ENCODE measurements at regions not wholly inside any gene's neighbourhood (a gene's known extent, or its start where the extent isn't known, plus 50 kb on each side); places are given as distances from the start of the nearest gene placed in this dataset.

DNA sequence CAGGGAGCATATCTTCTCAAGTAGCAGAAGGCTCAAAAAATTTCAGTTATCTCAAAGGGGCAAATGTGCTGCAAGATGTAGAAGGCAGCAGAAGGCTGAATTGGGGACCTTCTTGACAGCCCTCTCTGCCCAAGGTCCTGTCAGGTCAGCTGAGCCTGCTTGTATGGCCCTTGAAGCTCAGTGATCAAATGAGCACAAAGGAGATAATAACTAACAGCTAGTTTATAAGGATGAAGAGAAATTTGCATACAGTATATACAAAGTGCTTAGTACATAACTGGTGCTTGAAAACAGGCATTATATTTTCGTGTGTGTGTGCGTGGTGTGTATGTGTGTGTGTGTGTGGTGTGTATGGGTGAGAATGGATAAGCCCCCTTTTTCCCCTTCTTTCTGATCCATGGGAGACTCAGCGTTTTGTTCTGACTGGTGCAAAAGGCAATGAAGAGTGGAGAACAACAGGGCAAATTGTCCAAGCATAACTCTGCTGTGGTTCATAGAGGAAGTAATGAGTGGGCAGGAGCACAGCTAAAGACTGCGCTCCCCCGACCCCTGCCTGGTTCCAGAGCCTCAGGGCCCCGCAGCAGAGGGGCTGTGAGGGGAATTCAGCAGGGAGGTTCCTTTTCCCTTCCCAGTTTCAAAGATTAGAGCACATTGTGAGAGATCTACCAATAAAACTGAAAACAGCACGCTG lies 356.8 kb upstream of the NR2F2 start:
- H3K36me3 Mint-ChIP-seq (ENCODE audit: low read depth): no peaks in the 10 kb centered on the region
- H3K27ac Mint-ChIP-seq: no peak overlapping the region
- H3K4me1 Mint-ChIP-seq (ENCODE audit: low read depth): no peaks in the 10 kb centered on the region
- H3K4me3 Mint-ChIP-seq: no peak overlapping the region
- H3K9me3 Mint-ChIP-seq: no peaks in the 10 kb centered on the region
- peaks cover 3% of the 10 kb centered on the region for H3K27me3 Mint-ChIP-seq
- no peak for DNase-seq

DNA sequence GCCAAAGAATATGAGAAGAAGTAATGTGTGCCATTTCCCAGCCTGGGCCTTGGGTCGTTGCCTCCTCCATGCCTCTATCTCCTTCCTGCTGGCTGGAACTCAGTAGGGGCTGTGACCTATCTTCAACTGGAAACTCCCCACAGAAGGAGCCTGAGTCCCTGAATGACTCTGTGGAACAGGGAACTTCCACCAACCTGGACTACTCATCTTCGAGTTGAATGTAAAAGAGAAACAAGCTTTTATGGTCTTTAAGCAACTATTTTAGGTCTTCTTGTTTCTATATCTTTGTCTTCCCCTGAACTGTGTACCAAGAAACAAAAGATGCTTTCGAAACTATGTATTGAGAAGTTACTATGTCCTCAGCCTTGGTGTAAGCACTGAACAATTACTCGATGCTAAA lies 355.3 kb upstream of the NR2F2 start:
- peaks cover 7% of the 10 kb centered on the region for H3K27me3 Mint-ChIP-seq

DNA sequence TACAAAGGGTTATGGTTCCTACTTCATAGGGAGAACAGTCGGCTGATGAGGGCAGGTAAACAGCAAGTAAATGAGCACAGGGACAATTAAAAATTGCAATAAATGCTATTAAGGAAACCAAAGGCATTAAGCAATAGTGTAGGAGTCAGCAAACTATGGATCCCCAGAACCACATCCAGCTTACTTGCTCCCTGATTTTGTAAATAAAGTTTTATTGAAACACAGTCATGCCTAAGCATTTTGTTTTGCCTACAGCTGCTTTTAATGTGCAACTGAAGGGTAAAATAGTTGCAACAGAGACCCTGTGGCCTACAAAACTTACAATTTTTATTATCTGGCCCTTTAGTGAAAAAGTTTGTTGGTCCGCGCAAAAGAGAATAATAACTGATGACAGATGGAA lies 351.2 kb upstream of the NR2F2 start:
- Mint-ChIP-seq H3K4me3 (no peak overlapping the region), H3K27ac (no peak overlapping the region), H3K4me1 (ENCODE audit: low read depth) (no peaks in the 10 kb centered on the region), H3K36me3 (ENCODE audit: low read depth) (no peaks in the 10 kb centered on the region), H3K27me3 (peaks cover 23% of the 10 kb centered on the region), H3K9me3 (no peaks in the 10 kb centered on the region)
- no peak for DNase-seq

More for the DNA sequence above, 355.3 kb upstream of the NR2F2 start:
- no peaks in the 10 kb centered on the region for H3K4me1 Mint-ChIP-seq (ENCODE audit: low read depth)
- no peak overlapping the region for H3K4me3 Mint-ChIP-seq
- H3K9me3 Mint-ChIP-seq: no peaks in the 10 kb centered on the region
- DNase-seq: no peak
- no peak overlapping the region for H3K27ac Mint-ChIP-seq
- H3K36me3 Mint-ChIP-seq (ENCODE audit: low read depth): no peaks in the 10 kb centered on the region

DNA sequence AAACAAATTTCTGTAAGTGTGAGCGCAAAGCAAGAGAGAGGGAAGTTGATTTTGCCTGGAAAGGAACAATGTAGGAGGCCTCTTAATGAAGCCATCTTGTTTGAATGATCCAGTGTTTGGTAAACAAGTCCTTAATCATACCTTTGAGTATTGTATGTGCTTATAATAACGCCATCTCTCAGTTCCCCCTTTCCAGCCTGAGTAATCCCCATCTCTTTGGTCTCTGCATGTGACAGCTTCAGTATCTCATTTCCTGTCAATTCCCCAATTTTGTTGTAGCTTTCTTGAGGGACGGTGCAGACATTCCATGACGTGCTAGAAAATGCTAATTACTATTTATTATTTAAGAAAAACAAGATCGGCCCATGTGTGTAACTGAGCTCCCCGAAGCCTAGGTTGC lies 349.3 kb upstream of the NR2F2 start:
- H3K36me3 Mint-ChIP-seq (ENCODE audit: low read depth): no peaks in the 10 kb centered on the region
- H3K27me3 Mint-ChIP-seq: peaks cover 23% of the 10 kb centered on the region
- DNase-seq: no peak
- no peak overlapping the region for H3K4me3 Mint-ChIP-seq
- no peaks in the 10 kb centered on the region for H3K4me1 Mint-ChIP-seq (ENCODE audit: low read depth)
- no peak overlapping the region for H3K27ac Mint-ChIP-seq
- H3K9me3 Mint-ChIP-seq: no peaks in the 10 kb centered on the region

DNA sequence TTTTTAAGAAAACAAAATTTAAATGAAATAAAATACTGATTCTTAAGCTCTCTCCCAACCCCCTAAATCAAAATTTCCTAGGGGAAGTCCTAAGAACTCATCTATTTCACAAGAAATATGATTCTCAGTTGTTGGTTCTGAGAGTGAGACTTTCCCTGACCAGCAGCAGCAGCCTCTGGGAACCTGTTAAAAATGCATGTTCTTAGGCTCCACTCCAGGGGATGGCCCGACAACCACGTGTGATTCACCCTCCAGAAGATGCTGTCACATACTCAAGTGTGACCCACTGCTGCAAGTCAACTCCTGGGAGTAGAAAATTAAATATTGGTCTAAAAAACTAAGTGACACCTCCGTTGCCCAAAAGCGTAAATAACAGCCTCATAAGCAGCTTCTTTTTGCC lies 343.2 kb upstream of the NR2F2 start:
- Mint-ChIP-seq H3K4me1 (ENCODE audit: low read depth) (no peaks in the 10 kb centered on the region), H3K27ac (no peak overlapping the region), H3K27me3 (peaks cover 20% of the 10 kb centered on the region), H3K4me3 (no peak overlapping the region), H3K36me3 (ENCODE audit: low read depth) (no peaks in the 10 kb centered on the region), H3K9me3 (no peaks in the 10 kb centered on the region)
- no peak for DNase-seq

DNA sequence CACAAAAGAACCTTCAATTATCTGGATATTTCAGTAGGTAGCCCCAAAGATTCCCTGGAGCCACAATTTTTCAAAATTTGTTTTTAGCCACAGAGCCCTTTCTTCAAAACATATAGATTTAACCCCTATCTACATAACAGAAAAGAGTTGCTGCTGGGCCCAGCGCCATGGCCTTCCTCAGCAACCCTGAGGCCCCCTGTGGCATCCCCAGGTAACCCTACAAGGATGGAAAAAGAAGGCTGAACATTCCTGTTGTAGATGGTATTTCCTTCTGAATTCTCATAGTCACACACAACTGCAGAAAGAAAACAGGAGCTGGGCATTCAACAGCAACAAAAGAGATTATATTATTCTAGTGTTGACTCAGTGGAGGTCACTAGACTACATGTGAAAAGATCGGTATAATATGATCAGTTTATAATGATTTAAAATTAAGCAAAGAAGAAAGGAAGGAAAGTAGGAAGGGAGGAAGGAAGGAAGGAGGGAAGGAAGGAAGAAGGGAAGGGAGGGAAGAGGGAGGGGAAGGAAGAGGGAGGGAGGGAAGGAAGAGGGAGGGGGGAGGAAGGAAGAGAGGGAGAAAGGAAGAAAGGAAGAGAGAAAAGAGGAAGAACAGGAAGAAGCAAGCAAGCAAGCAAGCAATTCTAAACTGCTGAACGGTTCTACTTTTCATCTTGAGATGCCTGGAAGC lies 342.5 kb upstream of the NR2F2 start:
- no peak overlapping the region for H3K27ac Mint-ChIP-seq

DNA sequence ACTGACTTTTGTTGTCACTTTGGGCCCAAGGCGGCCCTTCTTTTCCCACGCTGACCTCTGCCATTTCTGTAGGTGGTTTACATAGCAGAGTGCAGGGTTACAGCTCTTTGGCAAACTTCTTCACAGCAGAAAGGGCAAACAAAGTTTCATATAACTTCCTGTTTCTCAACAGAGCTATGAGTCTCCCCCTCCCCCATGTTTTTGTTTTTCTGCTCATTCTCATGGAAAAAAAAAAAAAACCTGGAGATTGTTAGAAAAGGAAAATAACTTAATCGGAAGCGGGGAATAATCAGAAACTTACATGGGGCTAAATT lies 342.0 kb upstream of the NR2F2 start:
- Mint-ChIP-seq H3K4me3 (no peak overlapping the region), H3K36me3 (ENCODE audit: low read depth) (no peaks in the 10 kb centered on the region), H3K27ac (no peak overlapping the region), H3K27me3 (peaks cover 11% of the 10 kb centered on the region), H3K4me1 (ENCODE audit: low read depth) (no peaks in the 10 kb centered on the region), H3K9me3 (no peaks in the 10 kb centered on the region)
- no peak for DNase-seq

More for the DNA sequence above, 342.5 kb upstream of the NR2F2 start:
- H3K4me1 Mint-ChIP-seq (ENCODE audit: low read depth): no peaks in the 10 kb centered on the region
- DNase-seq: no peak
- H3K27me3 Mint-ChIP-seq: peaks cover 16% of the 10 kb centered on the region
- no peaks in the 10 kb centered on the region for H3K36me3 Mint-ChIP-seq (ENCODE audit: low read depth)
- no peaks in the 10 kb centered on the region for H3K9me3 Mint-ChIP-seq
- no peak overlapping the region for H3K4me3 Mint-ChIP-seq

DNA sequence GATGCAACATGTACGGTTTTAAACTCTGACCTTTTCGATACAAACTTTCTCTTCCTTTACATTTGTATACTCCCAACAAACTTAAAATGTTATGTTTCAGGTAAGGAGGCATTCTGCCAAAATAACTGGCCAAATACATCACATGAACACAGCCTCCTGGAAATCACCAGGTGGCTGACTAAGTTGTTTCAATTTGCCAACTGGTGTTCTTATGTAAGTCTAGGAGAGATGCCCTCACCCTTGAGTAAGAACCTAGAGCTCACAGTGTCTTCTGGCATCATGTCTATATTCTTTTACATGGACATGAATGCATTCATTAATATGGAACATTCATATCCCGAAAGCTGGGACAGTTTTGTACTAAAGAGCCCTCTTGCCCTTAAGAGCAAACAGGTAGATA lies 341.1 kb upstream of the NR2F2 start:
- H3K27me3 Mint-ChIP-seq: peaks cover 7% of the 10 kb centered on the region
- H3K36me3 Mint-ChIP-seq (ENCODE audit: low read depth): no peaks in the 10 kb centered on the region
- DNase-seq: no peak
- no peaks in the 10 kb centered on the region for H3K9me3 Mint-ChIP-seq
- no peak overlapping the region for H3K27ac Mint-ChIP-seq
- no peak overlapping the region for H3K4me3 Mint-ChIP-seq
- H3K4me1 Mint-ChIP-seq (ENCODE audit: low read depth): no peaks in the 10 kb centered on the region

DNA sequence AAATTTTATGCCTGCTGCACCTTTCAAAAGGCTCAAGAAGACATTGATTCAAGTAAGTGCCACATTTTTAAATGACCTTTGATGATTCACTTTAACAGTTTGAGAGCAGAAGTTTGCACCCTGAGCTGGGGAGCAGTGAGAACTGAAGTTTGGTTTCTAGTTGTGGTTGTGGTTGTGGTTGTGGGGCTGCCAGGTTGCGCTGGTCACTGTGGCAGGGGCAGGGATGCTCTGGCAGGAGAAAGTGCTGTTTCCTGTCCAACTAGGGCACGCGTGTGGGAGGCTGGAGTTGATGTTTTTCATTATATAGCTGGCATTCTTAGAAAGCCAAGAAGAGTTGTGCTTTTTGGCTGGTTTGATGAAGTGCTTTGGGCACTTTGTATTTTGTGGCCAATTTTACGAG lies 339.7 kb upstream of the NR2F2 start:
- Mint-ChIP-seq H3K4me3 (no peak overlapping the region), H3K9me3 (no peaks in the 10 kb centered on the region), H3K27ac (no peak overlapping the region), H3K27me3 (peaks cover 7% of the 10 kb centered on the region), H3K4me1 (ENCODE audit: low read depth) (peaks cover 8% of the 10 kb centered on the region), H3K36me3 (ENCODE audit: low read depth) (no peaks in the 10 kb centered on the region)
- no peak for DNase-seq

DNA sequence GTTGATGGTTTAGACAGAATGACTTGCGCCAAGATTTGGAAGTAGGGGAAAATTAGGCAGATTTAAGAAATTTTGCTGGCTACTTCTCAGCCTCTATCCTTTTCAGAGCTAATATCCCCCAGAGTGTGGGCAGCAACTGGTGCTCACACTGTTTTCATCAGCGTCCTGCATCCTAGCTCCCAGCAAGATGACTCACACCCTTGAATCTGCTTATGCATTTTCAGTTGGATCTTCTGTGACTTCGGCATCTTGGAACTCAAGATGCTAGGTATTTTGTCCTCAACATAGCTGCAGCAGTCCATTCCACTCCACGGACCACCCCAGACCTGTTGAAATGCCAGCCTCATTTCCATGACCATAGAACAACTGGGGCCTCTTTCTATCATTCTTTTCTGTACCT lies 336.1 kb upstream of the NR2F2 start:
- no peaks in the 10 kb centered on the region for H3K9me3 Mint-ChIP-seq
- H3K27ac Mint-ChIP-seq: no peak overlapping the region
- H3K36me3 Mint-ChIP-seq (ENCODE audit: low read depth): no peaks in the 10 kb centered on the region
- peaks cover 20% of the 10 kb centered on the region for H3K4me1 Mint-ChIP-seq (ENCODE audit: low read depth)
- H3K4me3 Mint-ChIP-seq: no peak overlapping the region
- peaks cover 22% of the 10 kb centered on the region for H3K27me3 Mint-ChIP-seq
- DNase-seq: no peak

DNA sequence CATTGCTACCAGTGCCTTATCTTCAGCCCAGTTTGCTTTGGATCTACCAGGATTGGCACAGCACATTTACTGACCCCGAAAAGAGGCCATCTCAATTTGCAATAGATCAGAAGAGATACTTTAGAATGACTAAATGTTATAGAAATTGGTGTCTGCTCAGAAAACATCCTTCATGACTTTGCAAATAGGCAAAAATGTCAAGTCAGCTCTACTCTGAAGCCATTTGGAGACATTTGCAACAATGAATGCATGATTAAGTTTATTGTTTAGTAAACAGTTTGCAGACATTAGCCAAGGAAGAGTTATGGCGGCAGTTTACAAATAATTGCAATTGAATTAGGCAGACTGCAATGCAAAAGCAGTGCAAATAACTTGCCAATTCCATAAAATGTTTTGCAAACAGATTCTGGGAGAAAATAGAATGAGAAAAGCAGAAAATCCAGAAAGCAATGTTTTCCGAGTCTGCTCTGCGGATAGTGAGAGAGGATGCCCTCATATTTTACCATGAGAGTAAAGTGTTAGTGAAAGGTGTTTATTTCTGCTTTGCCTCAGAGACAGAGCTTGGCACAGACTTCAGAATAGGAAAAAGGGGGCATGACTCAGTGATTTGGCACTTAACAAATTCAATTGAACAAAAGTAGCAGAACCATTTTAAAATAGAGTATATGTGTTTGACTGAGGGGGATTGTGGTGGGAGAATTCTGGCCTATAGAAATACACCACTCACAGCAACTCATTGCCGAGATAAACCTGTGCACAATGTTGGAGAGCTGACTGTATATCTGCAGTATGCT lies 334.9 kb upstream of the NR2F2 start:
- peaks cover 20% of the 10 kb centered on the region for H3K4me1 Mint-ChIP-seq (ENCODE audit: low read depth)
- H3K27me3 Mint-ChIP-seq: peaks cover 31% of the 10 kb centered on the region
- no peak for DNase-seq
- H3K27ac Mint-ChIP-seq: no peak overlapping the region
- H3K9me3 Mint-ChIP-seq: no peaks in the 10 kb centered on the region
- H3K36me3 Mint-ChIP-seq (ENCODE audit: low read depth): no peaks in the 10 kb centered on the region
- no peak overlapping the region for H3K4me3 Mint-ChIP-seq

DNA sequence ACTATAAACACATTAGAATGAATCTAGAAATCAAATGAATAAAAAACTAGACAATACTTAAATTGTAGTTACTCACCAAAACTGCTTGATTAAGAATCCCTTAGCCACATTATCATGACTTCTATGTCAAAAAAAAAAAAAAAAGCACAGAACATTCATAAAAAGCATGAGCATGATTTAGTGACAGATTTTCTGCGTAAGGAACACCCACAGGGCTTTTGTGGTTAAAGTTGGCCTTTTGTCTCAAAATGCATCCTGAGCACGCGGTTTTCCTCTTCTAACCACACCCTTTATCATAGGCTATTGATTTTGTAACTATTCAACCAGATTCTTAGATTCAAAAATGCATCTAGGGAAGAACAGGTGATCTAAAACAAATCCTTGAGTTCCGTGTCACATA lies 334.0 kb upstream of the NR2F2 start:
- no peak overlapping the region for H3K27ac Mint-ChIP-seq
- no peak overlapping the region for H3K4me3 Mint-ChIP-seq
- H3K4me1 Mint-ChIP-seq (ENCODE audit: low read depth): peaks cover 20% of the 10 kb centered on the region
- DNase-seq: no peak
- no peaks in the 10 kb centered on the region for H3K9me3 Mint-ChIP-seq
- peaks cover 31% of the 10 kb centered on the region for H3K27me3 Mint-ChIP-seq
- H3K36me3 Mint-ChIP-seq (ENCODE audit: low read depth): no peaks in the 10 kb centered on the region

DNA sequence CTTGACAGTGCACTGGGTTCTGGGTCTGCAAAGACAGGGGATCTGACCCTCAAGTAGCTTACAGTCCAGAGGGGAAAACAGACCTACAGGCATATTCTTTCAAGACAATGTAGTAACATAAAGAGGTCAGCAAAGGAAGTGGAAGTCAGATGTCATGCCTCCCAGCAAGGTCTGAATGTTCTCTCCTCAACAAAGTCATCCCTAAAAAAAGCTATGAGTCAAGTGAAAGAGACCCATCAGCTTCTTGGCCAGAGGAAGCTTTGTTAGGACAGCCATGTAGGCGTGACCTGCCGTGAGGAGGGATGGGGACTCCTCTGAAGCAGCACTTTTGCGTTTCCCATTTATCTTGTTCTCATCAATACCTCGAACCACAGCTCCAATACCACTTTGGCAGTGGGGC lies 331.6 kb upstream of the NR2F2 start:
- Mint-ChIP-seq H3K27ac (no peak overlapping the region), H3K4me1 (ENCODE audit: low read depth) (peaks cover 20% of the 10 kb centered on the region), H3K9me3 (no peaks in the 10 kb centered on the region), H3K36me3 (ENCODE audit: low read depth) (no peaks in the 10 kb centered on the region), H3K27me3 (peaks cover 42% of the 10 kb centered on the region), H3K4me3 (no peak overlapping the region)
- DNase-seq: no peak

DNA sequence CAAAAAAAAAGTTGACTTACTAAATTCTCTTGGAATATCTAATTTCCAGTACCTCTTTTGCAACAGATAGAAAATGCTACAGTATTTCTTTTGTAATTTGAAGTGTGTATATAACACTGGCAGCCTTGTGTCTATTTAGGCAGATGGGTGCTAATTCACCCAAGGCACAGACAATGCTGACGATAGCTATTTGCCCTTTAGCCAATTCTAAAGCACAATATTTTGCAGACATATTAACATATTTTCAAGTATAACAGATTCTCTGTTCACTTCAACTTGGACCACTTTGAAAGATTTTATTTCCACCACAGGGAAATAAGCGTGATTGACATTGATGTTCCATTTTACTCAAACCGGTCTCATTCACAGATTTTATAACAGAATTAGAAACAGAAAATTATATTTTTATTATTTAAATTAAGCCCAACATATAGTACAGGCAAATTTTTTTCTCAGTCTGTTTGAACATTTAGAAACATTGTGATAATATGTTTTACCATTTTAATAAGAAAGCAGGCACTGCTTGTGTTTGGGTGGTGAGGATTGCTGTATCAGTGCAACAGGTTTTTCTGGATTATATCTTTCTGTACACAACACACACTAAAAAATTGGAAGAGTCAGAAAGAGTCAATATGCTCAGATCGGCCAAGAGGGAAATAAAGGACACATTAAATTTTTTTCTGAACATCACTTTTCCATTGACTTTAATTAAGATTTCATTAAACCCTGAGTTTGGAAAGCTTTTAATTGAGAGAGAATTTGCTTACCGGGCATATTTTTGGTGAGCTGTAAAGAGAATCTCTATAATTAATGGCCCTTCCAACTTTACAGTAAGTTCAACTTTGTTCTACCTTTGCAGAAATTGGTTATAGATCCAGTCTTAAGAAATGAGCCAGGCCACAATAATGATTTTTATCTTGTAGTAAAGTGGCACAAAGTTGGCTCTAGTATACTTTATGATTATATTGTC lies 327.3 kb upstream of the NR2F2 start:
- Mint-ChIP-seq H3K27me3 (peaks cover 47% of the 10 kb centered on the region), H3K36me3 (ENCODE audit: low read depth) (no peaks in the 10 kb centered on the region), H3K4me1 (ENCODE audit: low read depth) (no peaks in the 10 kb centered on the region), H3K4me3 (no peak overlapping the region), H3K9me3 (no peaks in the 10 kb centered on the region), H3K27ac (no peak overlapping the region)
- no peak for DNase-seq
